ENCODE measurements at regions not wholly inside any gene's neighbourhood (a gene's known extent, or its start where the extent isn't known, plus 50 kb on each side); places are given as distances from the start of the nearest gene placed in this dataset.

- no peak for TF ChIP-seq CTCF (IDR thresholded peaks at IDR 0.05 in 4 of 5, conservative IDR thresholded peaks at IDR 0.05 in 1 of 5)
- TF ChIP-seq POLR2A (IDR thresholded peaks at IDR 0.05) = no peak
Measured at GRCh38 chr13:61030445-61030844, 385.2 kb downstream of the PCDH20 start.

All from gastrocnemius medialis (tissue), 4 donors.